ENCODE measurements at regions not wholly inside any gene's neighbourhood (a gene's known extent, or its start where the extent isn't known, plus 50 kb on each side); places are given as distances from the start of the nearest gene placed in this dataset.

DNA sequence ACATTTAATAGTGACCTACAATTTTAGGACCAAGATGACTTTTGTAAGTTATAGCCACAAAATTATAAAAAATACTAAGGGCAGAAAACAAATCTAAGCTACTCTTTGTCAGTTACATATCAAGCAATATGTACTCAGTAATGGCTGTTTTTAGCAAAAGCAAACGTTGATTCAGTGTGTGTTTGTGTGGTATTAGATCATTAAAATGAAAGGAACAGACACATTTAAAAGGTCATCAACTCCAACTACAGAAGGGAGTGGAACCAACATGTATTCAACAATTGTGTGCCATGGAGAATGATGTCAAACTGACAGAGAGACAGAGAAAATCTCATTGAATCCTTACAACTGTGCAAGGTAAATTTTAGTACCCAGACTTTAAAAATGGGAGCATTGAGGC lies 268.8 kb upstream of the STT3B start:
- Mint-ChIP-seq H3K27ac (no peak overlapping the region), H3K4me1 (peaks cover 4% of the 10 kb centered on the region), H3K27me3 (no peaks in the 10 kb centered on the region), H3K36me3 (ENCODE audit: low read depth) (no peaks in the 10 kb centered on the region), H3K4me3 (no peak overlapping the region)
- no peak for ATAC-seq
- no peaks in the 10 kb centered on the region for H3K9me3 ChIP-seq (ENCODE audit: control insufficient read depth, low read length, poor library complexity, severe bottlenecking)
- DNase-seq: no peak

DNA sequence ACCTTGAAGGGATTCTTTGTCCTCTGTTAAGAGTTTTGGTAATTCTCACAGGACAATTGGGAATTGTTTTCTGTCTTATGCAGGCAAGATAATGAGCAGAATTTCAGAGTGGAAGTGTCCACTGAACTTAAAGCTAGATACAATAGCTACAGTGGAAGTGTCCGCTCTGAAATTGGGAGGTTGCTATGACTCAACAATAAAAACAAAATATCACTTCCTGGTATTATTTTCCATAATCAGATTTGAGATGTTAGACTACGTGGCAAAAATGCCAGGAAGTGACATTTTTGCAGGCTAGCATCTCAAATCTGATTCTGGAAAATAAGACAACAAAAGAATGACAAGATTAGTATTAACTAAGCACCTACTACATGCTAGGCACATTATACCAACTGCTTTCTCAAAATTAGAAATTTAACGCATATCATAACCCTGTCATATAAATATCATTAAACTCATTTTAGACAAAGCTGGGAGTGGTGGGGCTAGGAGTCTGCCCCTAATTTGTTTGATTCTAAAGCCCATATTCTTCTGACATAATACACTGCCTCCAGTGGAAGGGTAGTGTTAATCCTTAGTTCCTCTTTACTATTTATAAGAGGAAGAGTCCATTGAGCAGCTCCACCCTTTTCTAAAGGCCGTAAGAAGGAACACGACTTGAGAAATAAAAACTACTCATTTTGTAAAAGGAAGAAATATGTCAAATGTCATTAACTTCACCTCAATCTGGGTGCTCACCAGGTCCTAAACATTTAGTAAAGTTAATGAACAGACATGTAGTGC lies 266.9 kb upstream of the STT3B start:
- no peaks in the 10 kb centered on the region for H3K9me3 ChIP-seq (ENCODE audit: control insufficient read depth, low read length, poor library complexity, severe bottlenecking)
- H3K36me3 Mint-ChIP-seq (ENCODE audit: low read depth): no peaks in the 10 kb centered on the region
- ATAC-seq (no peak), DNase-seq (no peak)
- H3K27ac Mint-ChIP-seq: no peak overlapping the region
- H3K4me1 Mint-ChIP-seq: peaks cover 7% of the 10 kb centered on the region
- H3K27me3 Mint-ChIP-seq: no peaks in the 10 kb centered on the region
- H3K4me3 Mint-ChIP-seq: no peak overlapping the region

DNA sequence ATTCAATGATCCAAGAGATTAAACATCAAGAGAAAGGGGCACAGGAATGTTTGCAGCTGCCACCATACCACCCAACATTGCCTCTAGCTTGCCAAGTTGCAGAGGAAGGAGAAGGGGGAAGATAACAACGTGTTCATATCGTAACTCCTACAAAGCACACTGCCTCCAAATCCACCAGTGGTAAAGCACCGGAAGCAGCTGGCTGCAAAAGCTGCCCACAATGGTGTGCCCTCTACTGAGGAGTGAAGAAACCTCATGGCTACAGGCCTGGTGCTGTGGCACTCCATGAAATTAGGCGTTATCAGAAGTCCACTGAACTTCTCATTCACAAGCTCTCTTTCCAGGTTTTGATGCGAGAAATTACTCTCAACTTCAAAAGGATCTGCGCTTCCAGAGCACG lies 263.9 kb upstream of the STT3B start:
- no peaks in the 10 kb centered on the region for H3K9me3 ChIP-seq (ENCODE audit: control insufficient read depth, low read length, poor library complexity, severe bottlenecking)
- DNase-seq (no peak), ATAC-seq (no peak)
- H3K36me3 Mint-ChIP-seq (ENCODE audit: low read depth): no peaks in the 10 kb centered on the region
- H3K4me1 Mint-ChIP-seq: peaks cover 15% of the 10 kb centered on the region
- H3K27ac Mint-ChIP-seq: no peak overlapping the region
- H3K27me3 Mint-ChIP-seq: no peaks in the 10 kb centered on the region
- H3K4me3 Mint-ChIP-seq: no peak overlapping the region

GRCh38 chr3:31270010-31270409 lies 262.7 kb upstream of the STT3B start:
- no peak for ATAC-seq
- no peaks in the 10 kb centered on the region for H3K36me3 Mint-ChIP-seq (ENCODE audit: low read depth)
- DNase-seq: no peak
- H3K27me3 Mint-ChIP-seq: no peaks in the 10 kb centered on the region
- H3K9me3 ChIP-seq (ENCODE audit: control insufficient read depth, low read length, poor library complexity, severe bottlenecking): no peaks in the 10 kb centered on the region
- no peak overlapping the region for H3K4me3 Mint-ChIP-seq
- H3K4me1 Mint-ChIP-seq: peaks cover 19% of the 10 kb centered on the region
- no peak overlapping the region for H3K27ac Mint-ChIP-seq

GRCh38 chr3:31274326-31275024 lies 258.2 kb upstream of the STT3B start:
- Mint-ChIP-seq H3K36me3 (ENCODE audit: low read depth) (peaks cover 2% of the 10 kb centered on the region), H3K27me3 (no peaks in the 10 kb centered on the region), H3K4me3 (no peak overlapping the region), H3K4me1 (peaks cover 21% of the 10 kb centered on the region), H3K27ac (no peak overlapping the region)
- no peaks in the 10 kb centered on the region for H3K9me3 ChIP-seq (ENCODE audit: control insufficient read depth, low read length, poor library complexity, severe bottlenecking)
- ATAC-seq (no peak), DNase-seq (no peak)

- H3K9me3 ChIP-seq (ENCODE audit: control insufficient read depth, low read length, poor library complexity, severe bottlenecking): no peaks in the 10 kb centered on the region
- Mint-ChIP-seq H3K4me1 (peaks cover 20% of the 10 kb centered on the region), H3K4me3 (no peak overlapping the region), H3K27ac (no peak overlapping the region), H3K27me3 (no peaks in the 10 kb centered on the region), H3K36me3 (ENCODE audit: low read depth) (peaks cover 2% of the 10 kb centered on the region)
- no peak for ATAC-seq
- DNase-seq: no peak
These were observed 257.6 kb upstream of the STT3B start for GRCh38 chr3:31275038-31275572.

GRCh38 chr3:31275583-31275982 lies 257.1 kb upstream of the STT3B start:
- ATAC-seq (no peak), DNase-seq (no peak)
- no peaks in the 10 kb centered on the region for H3K9me3 ChIP-seq (ENCODE audit: control insufficient read depth, low read length, poor library complexity, severe bottlenecking)
- Mint-ChIP-seq H3K36me3 (ENCODE audit: low read depth) (peaks cover 2% of the 10 kb centered on the region), H3K4me3 (no peak overlapping the region), H3K27ac (no peak overlapping the region), H3K27me3 (no peaks in the 10 kb centered on the region), H3K4me1 (peaks cover 19% of the 10 kb centered on the region)

DNA sequence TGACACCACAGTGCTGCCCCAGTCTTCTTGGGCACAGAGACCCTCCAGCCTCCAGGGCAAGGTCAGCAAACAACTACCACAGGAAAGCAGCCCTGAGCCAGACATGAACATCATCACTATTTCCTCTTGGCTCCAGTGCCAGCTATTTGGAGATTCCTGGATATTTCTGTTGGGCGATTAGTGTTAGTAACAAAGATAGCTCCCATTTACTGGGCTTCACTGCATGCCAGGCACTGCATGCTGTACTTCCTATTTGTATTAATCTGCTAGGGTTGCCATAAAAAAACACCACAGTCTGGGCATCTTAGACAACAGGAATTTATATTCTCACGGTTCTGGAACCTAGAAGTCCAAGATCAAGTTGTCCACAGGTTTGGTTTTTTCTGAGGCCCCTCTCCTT lies 255.1 kb upstream of the STT3B start:
- no peak for ATAC-seq
- H3K27me3 Mint-ChIP-seq: no peaks in the 10 kb centered on the region
- H3K4me1 Mint-ChIP-seq: peaks cover 10% of the 10 kb centered on the region

GRCh38 chr3:31278532-31278931 lies 254.2 kb upstream of the STT3B start:
- Mint-ChIP-seq H3K27me3 (no peaks in the 10 kb centered on the region), H3K4me3 (no peak overlapping the region), H3K36me3 (ENCODE audit: low read depth) (peaks cover 2% of the 10 kb centered on the region), H3K27ac (no peak overlapping the region), H3K4me1 (peaks cover 10% of the 10 kb centered on the region)
- H3K9me3 ChIP-seq (ENCODE audit: control insufficient read depth, low read length, poor library complexity, severe bottlenecking): no peaks in the 10 kb centered on the region
- no peak for DNase-seq
- no peak for ATAC-seq

More for the DNA sequence above, 255.1 kb upstream of the STT3B start:
- DNase-seq: no peak
- Mint-ChIP-seq H3K27ac (no peak overlapping the region), H3K36me3 (ENCODE audit: low read depth) (peaks cover 2% of the 10 kb centered on the region), H3K4me3 (no peak overlapping the region)
- no peaks in the 10 kb centered on the region for H3K9me3 ChIP-seq (ENCODE audit: control insufficient read depth, low read length, poor library complexity, severe bottlenecking)

DNA sequence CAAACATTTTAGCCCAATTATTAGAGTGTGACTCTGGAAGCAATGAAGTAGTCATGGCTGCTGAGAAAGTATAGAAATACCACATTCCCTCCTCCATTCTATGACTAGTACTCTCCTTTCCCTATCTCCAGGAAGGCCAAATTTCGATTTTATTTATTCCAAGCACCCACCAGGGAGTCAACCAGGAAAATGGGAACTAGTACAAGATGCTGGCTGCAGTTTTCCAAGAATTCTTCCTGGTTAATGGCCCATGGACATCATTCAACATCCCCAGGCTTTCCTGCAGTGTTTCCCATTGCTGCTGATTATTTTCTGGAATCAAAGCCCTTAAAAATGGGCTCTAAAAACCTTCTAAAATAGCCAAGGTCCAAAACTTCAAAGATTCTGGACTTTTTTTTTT lies 247.9 kb upstream of the STT3B start:
- Mint-ChIP-seq H3K27ac (no peak overlapping the region), H3K36me3 (ENCODE audit: low read depth) (no peaks in the 10 kb centered on the region), H3K27me3 (no peaks in the 10 kb centered on the region), H3K4me1 (peaks cover 17% of the 10 kb centered on the region), H3K4me3 (no peak overlapping the region)
- H3K9me3 ChIP-seq (ENCODE audit: control insufficient read depth, low read length, poor library complexity, severe bottlenecking): no peaks in the 10 kb centered on the region
- DNase-seq: no peak
- ATAC-seq: no peak

- H3K4me1 Mint-ChIP-seq: peaks cover 20% of the 10 kb centered on the region
- H3K4me3 Mint-ChIP-seq: no peak overlapping the region
- H3K27me3 Mint-ChIP-seq: no peaks in the 10 kb centered on the region
- DNase-seq: no peak
- no peaks in the 10 kb centered on the region for H3K9me3 ChIP-seq (ENCODE audit: control insufficient read depth, low read length, poor library complexity, severe bottlenecking)
- H3K27ac Mint-ChIP-seq: no peak overlapping the region
- H3K36me3 Mint-ChIP-seq (ENCODE audit: low read depth): no peaks in the 10 kb centered on the region
- no peak for ATAC-seq
These were observed 246.8 kb upstream of the STT3B start for GRCh38 chr3:31285833-31286486.

DNA sequence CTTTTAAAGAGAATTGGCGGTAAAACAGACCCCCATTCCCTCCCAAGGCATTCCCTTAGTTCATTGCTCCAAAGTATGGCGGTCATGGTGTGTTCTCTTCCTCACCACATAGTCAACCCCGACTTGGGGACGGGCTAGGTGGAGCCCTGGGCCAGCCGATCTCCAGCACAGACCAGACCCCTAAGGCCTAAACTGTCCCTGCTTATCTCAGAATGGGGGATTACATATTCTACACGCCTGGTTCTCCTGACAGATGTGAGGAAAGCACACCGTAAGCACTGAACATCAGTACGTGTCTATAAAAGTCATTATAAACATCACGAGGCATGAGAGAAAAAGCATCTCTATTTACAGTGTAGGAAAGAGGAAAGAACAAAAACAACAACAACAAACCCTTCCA lies 244.5 kb upstream of the STT3B start:
- peaks cover 22% of the 10 kb centered on the region for H3K4me1 Mint-ChIP-seq
- no peak for DNase-seq
- no peaks in the 10 kb centered on the region for H3K27me3 Mint-ChIP-seq
- H3K36me3 Mint-ChIP-seq (ENCODE audit: low read depth): no peaks in the 10 kb centered on the region
- peak overlapping the region; percentile 9 for H3K27ac Mint-ChIP-seq
- no peaks in the 10 kb centered on the region for H3K9me3 ChIP-seq (ENCODE audit: control insufficient read depth, low read length, poor library complexity, severe bottlenecking)
- H3K4me3 Mint-ChIP-seq: no peak overlapping the region
- ATAC-seq: no peak

DNA sequence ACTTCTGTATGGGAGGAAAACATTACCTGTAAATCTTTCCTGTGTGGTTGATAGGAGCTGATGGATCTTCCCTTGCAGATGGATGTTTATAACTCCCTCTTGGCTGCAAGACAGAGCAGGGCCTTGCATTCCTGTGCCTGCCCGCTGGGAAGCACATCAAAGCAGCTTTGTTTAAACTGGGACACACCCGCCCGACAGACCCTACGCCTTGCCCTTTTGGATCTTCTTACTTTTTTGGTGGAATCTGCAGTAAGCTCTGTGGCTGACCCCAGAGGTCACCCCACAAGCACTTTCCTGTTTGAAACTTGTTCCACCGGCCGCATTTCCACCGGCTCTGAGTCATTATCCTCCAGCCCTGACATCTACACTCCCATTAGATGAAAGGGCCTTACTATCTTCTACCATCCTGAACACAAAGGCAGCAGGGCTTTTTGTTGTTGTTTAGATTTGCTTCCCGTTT lies 244.1 kb upstream of the STT3B start:
- H3K9me3 ChIP-seq (ENCODE audit: control insufficient read depth, low read length, poor library complexity, severe bottlenecking): no peaks in the 10 kb centered on the region
- H3K27me3 Mint-ChIP-seq: no peaks in the 10 kb centered on the region
- no peaks in the 10 kb centered on the region for H3K36me3 Mint-ChIP-seq (ENCODE audit: low read depth)
- ATAC-seq (no peak), DNase-seq (no peak)
- no peak overlapping the region for H3K4me3 Mint-ChIP-seq
- H3K4me1 Mint-ChIP-seq: peaks cover 22% of the 10 kb centered on the region
- peak overlapping the region; percentile 9 for H3K27ac Mint-ChIP-seq
